Naive thymus-derived CD4-positive, alpha-beta T cell (primary cell): ENCODE measurements at regions not wholly inside any gene's neighbourhood (a gene's known extent, or its start where the extent isn't known, plus 50 kb on each side); places are given as distances from the start of the nearest gene placed in this dataset.

Experiments
- ATAC-seq: fragments of 150-1000 bp; cut with Tn5 transposase; 2 replicates; pipeline ENCODE4 v1.10.0; 2021; ENCODE audit warnings: mild to moderate bottlenecking, moderate library complexity
- CTCF ChIA-PET: fragments of 350-600 bp; sonication (Branson Sonifier 250); formaldehyde crosslinking; loops from one replicate; lab custom pipeline; 2021; ENCODE audit warnings: antibody characterized with exemption; lab: Charles Lee
- POLR2A ChIA-PET: fragments of 350-600 bp; sonication (Branson Sonifier 250); formaldehyde crosslinking; loops from one replicate; lab custom pipeline; 2021; ENCODE audit warnings: antibody characterized with exemption, inconsistent platforms; lab: Charles Lee
- DNase-seq, 9 donors: peaks; one replicate each; pipeline versions ENCODE4 v3.0.0 to v3.0.0-alpha.2; 2020 to 2022; ENCODE audit warnings: mixed read lengths in 1 of 9
- H3K27ac ChIP-seq: one replicate; pipeline ENCODE4 v1.7.0; 2013; ENCODE audit warnings: mild to moderate bottlenecking, low read depth, low read length, moderate library complexity
- H3K27me3 ChIP-seq, 2 donors: one replicate each; pipeline ENCODE4 v1.7.0; 2013; ENCODE audit warnings: low read length in 2 of 2, mild to moderate bottlenecking in 2 of 2, moderate library complexity in 2 of 2; ENCODE audit not compliant: control insufficient read depth in 2 of 2, insufficient read depth in 2 of 2
- H3K36me3 ChIP-seq, 3 experiments: 1 replicate in 2 of 3; 2 replicates in 1 of 3; pipeline ENCODE4 v1.7.0; 2013; ENCODE audit warnings: low read length in 3 of 3, mild to moderate bottlenecking in 3 of 3, moderate library complexity in 1 of 3; ENCODE audit not compliant: insufficient read depth in 3 of 3, control insufficient read depth in 2 of 3
- H3K4me1 ChIP-seq, 2 donors: one replicate each; pipeline ENCODE4 v1.7.0; 2013; ENCODE audit warnings: low read length in 2 of 2, mild to moderate bottlenecking in 2 of 2, moderate library complexity in 1 of 2; ENCODE audit not compliant: control insufficient read depth in 2 of 2, insufficient read depth in 2 of 2
- H3K4me3 ChIP-seq: 2 replicates; pipeline ENCODE4 v1.7.0; 2013; ENCODE audit warnings: mild to moderate bottlenecking, low read length
- H3K9me3 ChIP-seq, 3 experiments: 1 replicate in 2 of 3; 2 replicates in 1 of 3; pipeline ENCODE4 v1.7.0; 2013; ENCODE audit warnings: low read length in 3 of 3; ENCODE audit not compliant: control insufficient read depth in 2 of 3
- H3K27ac Mint-ChIP-seq, 9 donors: one replicate each; pipeline ENCODE4 v1.8.0; 2020 to 2022; ENCODE audit warnings: mixed read lengths in 9 of 9, mild to moderate bottlenecking in 8 of 9, moderate library complexity in 5 of 9, inconsistent platforms in 2 of 9
- H3K27me3 Mint-ChIP-seq, 5 donors: one replicate each; pipeline ENCODE4 v1.8.0; 2021 to 2022; ENCODE audit warnings: mixed read lengths in 5 of 5, mild to moderate bottlenecking in 1 of 5
- H3K36me3 Mint-ChIP-seq, 5 donors: one replicate each; pipeline ENCODE4 v1.8.0; 2020 to 2022; ENCODE audit warnings: mixed read lengths in 5 of 5, mild to moderate bottlenecking in 3 of 5, inconsistent platforms in 1 of 5
- H3K4me1 Mint-ChIP-seq, 7 donors: one replicate each; pipeline ENCODE4 v1.8.0; 2020 to 2022; ENCODE audit warnings: mixed read lengths in 7 of 7, mild to moderate bottlenecking in 3 of 7, inconsistent platforms in 1 of 7
- H3K4me3 Mint-ChIP-seq, 10 donors: one replicate each; pipeline ENCODE4 v1.8.0; 2020 to 2022; ENCODE audit warnings: mild to moderate bottlenecking in 10 of 10, mixed read lengths in 10 of 10, moderate library complexity in 6 of 10, inconsistent platforms in 2 of 10
- H3K9me3 Mint-ChIP-seq, 11 donors: one replicate each; pipeline ENCODE4 v1.8.0; 2020 to 2022; ENCODE audit warnings: mixed read lengths in 11 of 11, mild to moderate bottlenecking in 4 of 11, inconsistent platforms in 1 of 11, moderate library complexity in 1 of 11
- intact Hi-C, 2 donors: fragments of 100-400 bp; cut with micrococcal nuclease; formaldehyde crosslinking; loops; one replicate each; pipeline ENCODE4 v1.15.1; 2023

DNA sequence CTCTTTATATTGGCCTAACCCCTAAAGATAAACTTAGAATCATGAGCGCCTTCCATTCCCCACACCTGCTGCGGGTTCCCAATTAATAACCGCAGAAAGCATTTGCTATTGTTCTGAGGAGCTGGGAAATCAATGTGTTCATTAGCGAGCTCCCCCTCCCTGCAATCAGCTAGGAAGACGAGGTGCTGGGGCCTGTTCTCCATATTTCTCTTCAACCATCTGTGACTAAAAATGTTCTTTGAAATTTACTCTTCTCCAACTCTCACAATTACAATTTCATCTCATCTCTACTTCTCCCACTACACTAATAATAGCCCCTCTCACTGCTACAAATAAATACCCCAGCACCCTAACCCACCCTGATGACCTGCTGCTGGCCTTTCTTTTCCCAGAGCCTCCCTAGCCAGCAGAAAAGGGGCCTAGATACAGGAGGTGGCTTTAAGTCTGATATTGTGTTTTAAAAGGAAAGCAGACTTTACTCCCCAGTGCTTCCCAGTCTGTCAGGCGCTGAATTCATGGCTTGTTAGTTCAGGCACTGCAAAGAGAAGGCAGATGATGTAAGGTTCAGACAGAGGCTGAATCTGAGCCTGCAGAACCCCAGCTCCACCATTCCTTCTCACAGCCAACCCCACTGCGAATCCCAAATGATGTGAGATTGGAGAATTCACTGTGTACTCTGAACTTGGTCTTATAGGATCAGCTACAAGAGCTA lies 477.5 kb upstream of the DAB1 start:
- peaks cover 0 to 4% (median 0%) of the 10 kb centered on the region in 5 donors for H3K36me3 Mint-ChIP-seq
- no peak overlapping the region for H3K27ac Mint-ChIP-seq
- peaks cover 0 to 14% (median 0%) of the 10 kb centered on the region in 5 donors for H3K27me3 Mint-ChIP-seq
- CTCF ChIA-PET = no interaction called here
- DNase-seq (no peak), ATAC-seq (no peak)
- H3K4me3 ChIP-seq = no peak overlapping the region
- POLR2A ChIA-PET = no interaction called here
- H3K4me3 Mint-ChIP-seq = no peak overlapping the region
- H3K4me1 ChIP-seq = no peaks in the 10 kb centered on the region
- no peaks in the 10 kb centered on the region for H3K36me3 ChIP-seq
- no peak overlapping the region for H3K27ac ChIP-seq
- intact Hi-C loops = no loop called here
- H3K9me3 Mint-ChIP-seq = peaks cover 0 to 2% (median 0%) of the 10 kb centered on the region in 11 donors
- H3K4me1 Mint-ChIP-seq = no peaks in the 10 kb centered on the region
- no peaks in the 10 kb centered on the region for H3K9me3 ChIP-seq
- no peaks in the 10 kb centered on the region for H3K27me3 ChIP-seq

DNA sequence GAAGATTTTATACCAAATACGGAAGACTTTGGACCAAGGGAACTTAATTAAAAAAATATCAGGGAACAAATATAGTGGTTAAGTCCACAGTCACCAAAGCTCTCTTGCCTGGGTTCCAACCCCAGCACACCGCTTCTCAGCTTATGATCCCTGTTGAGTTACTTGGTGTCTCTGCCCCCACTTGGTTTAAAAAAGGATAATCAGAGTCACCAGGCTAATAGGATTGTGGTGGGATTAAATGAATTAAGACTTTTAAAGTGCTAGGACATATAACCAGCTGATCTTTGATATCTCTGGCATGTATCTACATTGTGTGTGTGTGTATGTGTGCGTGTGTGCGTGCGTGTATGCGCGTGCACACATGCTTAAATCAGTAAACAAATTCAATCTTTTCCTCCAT lies 474.7 kb upstream of the DAB1 start:
- Mint-ChIP-seq H3K36me3 (peaks cover 0 to 4% (median 0%) of the 10 kb centered on the region in 5 donors), H3K4me3 (no peak overlapping the region), H3K27me3 (peaks cover 0 to 13% (median 7%) of the 10 kb centered on the region in 5 donors), H3K4me1 (no peaks in the 10 kb centered on the region), H3K9me3 (peaks cover 0 to 2% (median 0%) of the 10 kb centered on the region in 11 donors), H3K27ac (no peak overlapping the region)
- no peak overlapping the region for H3K4me3 ChIP-seq
- ChIA-PET POLR2A (no interaction called here), CTCF (no interaction called here)
- no peaks in the 10 kb centered on the region for H3K36me3 ChIP-seq
- intact Hi-C loops = no loop called here
- no peaks in the 10 kb centered on the region for H3K4me1 ChIP-seq
- H3K27ac ChIP-seq = no peak overlapping the region
- DNase-seq = no peak
- no peak for ATAC-seq
- no peaks in the 10 kb centered on the region for H3K9me3 ChIP-seq
- H3K27me3 ChIP-seq = no peaks in the 10 kb centered on the region

GRCh38 chr1:57897581-57897980 lies 473.7 kb upstream of the DAB1 start:
- CTCF ChIA-PET = no interaction called here
- POLR2A ChIA-PET = no interaction called here

GRCh38 chr1:57894315-57894714 lies 470.5 kb upstream of the DAB1 start:
- ChIA-PET POLR2A (no interaction called here), CTCF (no interaction called here)
- Mint-ChIP-seq H3K27ac (no peak overlapping the region), H3K4me3 (no peak overlapping the region), H3K4me1 (no peaks in the 10 kb centered on the region), H3K36me3 (no peaks in the 10 kb centered on the region), H3K27me3 (peaks cover 0 to 25% (median 22%) of the 10 kb centered on the region in 5 donors), H3K9me3 (peaks cover 0 to 2% (median 0%) of the 10 kb centered on the region in 11 donors)
- Histone ChIP-seq H3K9me3 (no peaks in the 10 kb centered on the region), H3K4me3 (no peak overlapping the region), H3K27me3 (no peaks in the 10 kb centered on the region), H3K4me1 (no peaks in the 10 kb centered on the region), H3K36me3 (no peaks in the 10 kb centered on the region), H3K27ac (no peak overlapping the region)
- ATAC-seq = no peak
- intact Hi-C loops = no loop called here
- DNase-seq = no peak

More at GRCh38 chr1:57897581-57897980, 473.7 kb upstream of the DAB1 start:
- no peaks in the 10 kb centered on the region for H3K4me1 ChIP-seq
- Mint-ChIP-seq H3K4me1 (no peaks in the 10 kb centered on the region), H3K36me3 (peaks cover 0 to 2% (median 0%) of the 10 kb centered on the region in 5 donors), H3K27me3 (peaks cover 0 to 18% (median 9%) of the 10 kb centered on the region in 5 donors), H3K4me3 (no peak overlapping the region), H3K9me3 (peaks cover 0 to 2% (median 0%) of the 10 kb centered on the region in 11 donors), H3K27ac (no peak overlapping the region)
- no peaks in the 10 kb centered on the region for H3K27me3 ChIP-seq
- H3K36me3 ChIP-seq = no peaks in the 10 kb centered on the region
- no peak for DNase-seq
- intact Hi-C loops = no loop called here
- H3K9me3 ChIP-seq = no peaks in the 10 kb centered on the region
- H3K27ac ChIP-seq = no peak overlapping the region
- no peak for ATAC-seq
- no peak overlapping the region for H3K4me3 ChIP-seq

DNA sequence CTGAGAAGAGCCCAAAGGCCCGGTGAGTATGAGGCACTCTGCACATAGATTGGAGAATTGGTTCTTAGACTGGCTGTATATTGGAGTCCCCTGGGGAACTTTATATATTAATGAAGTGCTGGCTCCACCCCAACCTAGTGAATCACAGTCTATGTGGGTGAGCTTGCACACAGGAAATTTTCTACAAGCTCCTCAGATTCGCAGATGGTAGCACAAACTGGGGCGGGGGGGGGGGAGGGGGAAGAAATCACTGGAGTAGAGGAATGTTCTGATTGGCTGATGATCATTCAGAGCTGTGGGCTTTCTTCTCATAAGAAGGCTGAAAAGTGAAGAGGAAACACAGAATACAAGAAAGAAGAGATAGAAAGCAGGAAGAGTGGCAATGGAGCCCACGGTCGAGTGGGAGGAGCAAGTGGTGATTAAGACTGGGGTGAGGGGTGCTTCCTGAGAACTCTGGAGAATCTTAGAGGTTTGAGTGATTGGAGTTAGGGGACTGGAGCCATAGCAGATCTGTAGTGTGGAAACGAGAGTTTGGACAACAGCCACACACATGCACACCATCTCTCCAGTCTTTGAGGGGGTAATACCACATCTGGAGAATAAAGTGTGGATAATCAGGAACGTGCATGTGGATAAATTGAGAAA lies 465.9 kb upstream of the DAB1 start:
- H3K4me1 ChIP-seq = no peaks in the 10 kb centered on the region
- Mint-ChIP-seq H3K9me3 (peaks cover 0 to 2% (median 0%) of the 10 kb centered on the region in 11 donors), H3K36me3 (no peaks in the 10 kb centered on the region), H3K4me3 (no peak overlapping the region), H3K27me3 (peaks cover 0 to 21% (median 15%) of the 10 kb centered on the region in 5 donors), H3K4me1 (no peaks in the 10 kb centered on the region), H3K27ac (no peak overlapping the region)
- no peaks in the 10 kb centered on the region for H3K9me3 ChIP-seq
- no peaks in the 10 kb centered on the region for H3K36me3 ChIP-seq
- intact Hi-C loops = no loop called here
- ATAC-seq = no peak
- ChIA-PET CTCF (no interaction called here), POLR2A (no interaction called here)
- no peak overlapping the region for H3K27ac ChIP-seq
- H3K27me3 ChIP-seq = no peaks in the 10 kb centered on the region
- H3K4me3 ChIP-seq = no peak overlapping the region
- DNase-seq = no peak

DNA sequence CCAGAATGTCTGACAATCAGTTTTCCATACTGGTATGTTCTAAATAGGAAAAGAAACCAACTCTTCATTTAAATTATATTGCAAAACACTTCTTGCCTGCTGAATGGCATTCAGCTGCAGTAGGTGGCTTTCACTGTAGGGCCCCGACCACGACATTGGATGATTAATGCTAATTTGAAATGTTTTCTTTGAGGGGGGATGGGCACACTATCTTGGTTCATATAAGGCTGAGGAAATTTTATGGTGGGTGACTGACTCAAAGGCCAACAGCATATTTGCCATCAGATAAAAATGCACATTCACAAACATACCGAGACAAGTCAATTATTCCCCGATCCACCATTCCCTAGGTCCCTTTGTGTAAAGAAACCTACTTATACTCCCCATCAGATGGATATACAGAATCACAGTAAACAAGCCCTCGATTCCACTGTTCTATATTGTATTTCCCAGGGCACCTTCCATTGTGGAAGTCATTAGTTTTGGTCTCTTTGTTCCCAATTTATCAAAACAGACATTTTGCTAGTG lies 464.2 kb upstream of the DAB1 start:
- no peaks in the 10 kb centered on the region for H3K4me1 Mint-ChIP-seq
- no peak overlapping the region for H3K4me3 ChIP-seq
- no peaks in the 10 kb centered on the region for H3K9me3 ChIP-seq
- intact Hi-C loops = no loop called here
- H3K9me3 Mint-ChIP-seq = peaks cover 0 to 2% (median 0%) of the 10 kb centered on the region in 11 donors
- H3K27me3 Mint-ChIP-seq = peaks cover 0 to 15% (median 12%) of the 10 kb centered on the region in 5 donors
- DNase-seq = no peak
- no peak overlapping the region for H3K27ac ChIP-seq
- no peak for ATAC-seq
- H3K27me3 ChIP-seq = no peaks in the 10 kb centered on the region
- POLR2A ChIA-PET = interaction anchor here (0.7 kb wide), 1 partner anchor 349 kb away, joined by 3 read pairs; no protein-coding TSS in a partner anchor
- CTCF ChIA-PET = no interaction called here
- no peaks in the 10 kb centered on the region for H3K4me1 ChIP-seq
- H3K36me3 Mint-ChIP-seq = no peaks in the 10 kb centered on the region
- H3K27ac Mint-ChIP-seq = no peak overlapping the region
- H3K4me3 Mint-ChIP-seq = no peak overlapping the region
- no peaks in the 10 kb centered on the region for H3K36me3 ChIP-seq
